ENCODE measurements at regions not wholly inside any gene's neighbourhood (a gene's known extent, or its start where the extent isn't known, plus 50 kb on each side); places are given as distances from the start of the nearest gene placed in this dataset.

DNA sequence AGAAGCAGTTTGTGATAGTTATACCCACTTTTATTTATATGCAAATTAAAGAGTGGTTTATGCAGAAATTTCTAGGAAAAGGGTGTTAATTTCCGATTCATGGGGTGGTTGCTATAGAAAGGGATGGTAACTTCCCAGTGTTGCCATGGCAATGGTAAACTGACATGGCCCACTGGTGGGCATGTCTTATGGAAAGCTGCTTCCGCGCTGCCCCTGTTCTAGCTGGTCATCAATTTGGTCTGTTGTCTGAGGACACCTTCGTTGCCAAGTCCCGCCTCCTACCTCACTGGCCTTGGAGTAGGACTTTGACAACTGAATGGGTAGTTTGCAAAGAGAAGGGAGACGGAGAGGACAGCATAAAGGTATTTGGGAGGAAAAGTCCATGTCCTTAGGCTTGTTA lies 74.0 kb upstream of the SMIM23 start:
- TF ChIP-seq CTCF (conservative IDR thresholded peaks at IDR 0.05; ENCODE audit: low read depth, low read length) (no peak), EZH2 (IDR thresholded peaks at IDR 0.05; ENCODE audit: borderline replicate concordance, low read depth, low read length, poor library complexity, severe bottlenecking) (no peak)

Measured in A673 (cell line).